ENCODE measurements at regions not wholly inside any gene's neighbourhood (a gene's known extent, or its start where the extent isn't known, plus 50 kb on each side); places are given as distances from the start of the nearest gene placed in this dataset.

DNA sequence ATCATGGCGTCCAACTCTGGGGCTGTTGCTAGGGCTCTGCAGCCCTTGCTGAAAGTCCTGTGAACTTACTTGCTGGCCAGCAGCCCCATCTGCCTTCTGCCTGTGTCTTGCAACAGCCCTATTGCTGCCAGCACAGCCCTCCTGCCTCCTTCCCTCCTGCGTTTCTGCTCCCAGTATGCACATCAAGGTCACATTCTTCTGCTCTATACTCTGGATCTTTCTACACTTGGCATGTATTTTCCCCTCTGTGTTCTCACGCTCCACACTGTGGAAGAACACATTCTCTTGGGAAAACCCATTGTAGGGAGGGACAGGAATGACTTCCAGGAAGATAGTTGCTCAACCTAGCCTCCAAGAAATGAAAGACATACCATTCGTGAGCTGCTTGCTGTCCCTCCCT lies 80.9 kb upstream of the PHACTR2 start:
- peak overlapping the region; percentile 23 for H3K27ac Mint-ChIP-seq (ENCODE audit: unreplicated experiment)
- H3K36me3 Mint-ChIP-seq (ENCODE audit: unreplicated experiment), result no peaks in the 10 kb centered on the region
- peaks cover 33% of the 10 kb centered on the region for H3K4me1 Mint-ChIP-seq (ENCODE audit: unreplicated experiment)
- no peaks in the 10 kb centered on the region for H3K27me3 Mint-ChIP-seq (ENCODE audit: unreplicated experiment)
- TF ChIP-seq, protein P1, sequence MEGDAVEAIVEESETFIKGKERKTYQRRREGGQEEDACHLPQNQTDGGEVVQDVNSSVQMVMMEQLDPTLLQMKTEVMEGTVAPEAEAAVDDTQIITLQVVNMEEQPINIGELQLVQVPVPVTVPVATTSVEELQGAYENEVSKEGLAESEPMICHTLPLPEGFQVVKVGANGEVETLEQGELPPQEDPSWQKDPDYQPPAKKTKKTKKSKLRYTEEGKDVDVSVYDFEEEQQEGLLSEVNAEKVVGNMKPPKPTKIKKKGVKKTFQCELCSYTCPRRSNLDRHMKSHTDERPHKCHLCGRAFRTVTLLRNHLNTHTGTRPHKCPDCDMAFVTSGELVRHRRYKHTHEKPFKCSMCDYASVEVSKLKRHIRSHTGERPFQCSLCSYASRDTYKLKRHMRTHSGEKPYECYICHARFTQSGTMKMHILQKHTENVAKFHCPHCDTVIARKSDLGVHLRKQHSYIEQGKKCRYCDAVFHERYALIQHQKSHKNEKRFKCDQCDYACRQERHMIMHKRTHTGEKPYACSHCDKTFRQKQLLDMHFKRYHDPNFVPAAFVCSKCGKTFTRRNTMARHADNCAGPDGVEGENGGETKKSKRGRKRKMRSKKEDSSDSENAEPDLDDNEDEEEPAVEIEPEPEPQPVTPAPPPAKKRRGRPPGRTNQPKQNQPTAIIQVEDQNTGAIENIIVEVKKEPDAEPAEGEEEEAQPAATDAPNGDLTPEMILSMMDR (IDR thresholded peaks at IDR 0.05), result no peak
- no peak for DNase-seq (ENCODE audit: extremely low spot score, unreplicated experiment)
- H3K4me3 Mint-ChIP-seq (ENCODE audit: unreplicated experiment), result no peak overlapping the region
- no peaks in the 10 kb centered on the region for H3K9me3 Mint-ChIP-seq (ENCODE audit: unreplicated experiment)

DNA sequence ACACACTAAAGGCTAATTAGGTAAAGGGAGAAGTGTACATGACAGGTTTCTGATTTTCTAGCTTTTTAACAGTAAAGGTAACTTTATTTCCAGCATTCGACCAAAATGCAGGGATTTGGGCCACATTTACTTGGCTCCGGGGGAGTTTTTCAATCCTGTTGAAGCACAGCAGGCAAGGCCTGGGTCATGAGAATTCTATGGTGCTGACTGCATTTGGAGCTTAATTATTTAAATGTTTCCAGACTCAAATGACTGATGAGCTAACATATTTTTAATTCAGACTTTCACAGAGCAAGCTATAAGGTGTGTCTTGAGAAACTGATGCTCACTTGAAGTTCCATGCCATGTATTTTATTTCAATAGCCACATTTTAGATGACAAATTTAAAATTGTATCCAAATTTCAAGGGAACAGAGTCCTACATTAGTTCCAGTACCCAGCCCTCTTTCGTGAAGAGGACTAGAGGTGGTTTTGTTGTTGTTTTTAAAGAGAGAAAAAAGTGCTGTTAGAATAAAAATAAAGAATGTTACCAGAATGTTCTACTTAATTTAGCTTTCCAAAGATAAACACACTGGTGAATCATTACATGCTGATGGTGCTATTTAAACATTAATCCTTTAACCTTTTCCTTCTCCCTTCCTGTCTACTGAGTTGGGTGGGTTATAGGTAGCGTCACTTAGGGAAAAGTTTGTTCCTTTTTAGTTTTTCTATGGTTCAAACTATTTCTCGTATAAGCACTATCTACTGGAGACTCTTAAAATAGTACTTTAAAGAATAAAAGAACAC lies 82.3 kb upstream of the PHACTR2 start:
- no peak for DNase-seq (ENCODE audit: extremely low spot score, unreplicated experiment)
- Mint-ChIP-seq H3K27ac (ENCODE audit: unreplicated experiment) (peak overlapping the region; percentile 39), H3K4me3 (ENCODE audit: unreplicated experiment) (no peak overlapping the region), H3K9me3 (ENCODE audit: unreplicated experiment) (no peaks in the 10 kb centered on the region), H3K36me3 (ENCODE audit: unreplicated experiment) (no peaks in the 10 kb centered on the region), H3K27me3 (ENCODE audit: unreplicated experiment) (no peaks in the 10 kb centered on the region), H3K4me1 (ENCODE audit: unreplicated experiment) (peaks cover 32% of the 10 kb centered on the region)
- TF ChIP-seq, protein P1 (IDR thresholded peaks at IDR 0.05), result no peak

DNA sequence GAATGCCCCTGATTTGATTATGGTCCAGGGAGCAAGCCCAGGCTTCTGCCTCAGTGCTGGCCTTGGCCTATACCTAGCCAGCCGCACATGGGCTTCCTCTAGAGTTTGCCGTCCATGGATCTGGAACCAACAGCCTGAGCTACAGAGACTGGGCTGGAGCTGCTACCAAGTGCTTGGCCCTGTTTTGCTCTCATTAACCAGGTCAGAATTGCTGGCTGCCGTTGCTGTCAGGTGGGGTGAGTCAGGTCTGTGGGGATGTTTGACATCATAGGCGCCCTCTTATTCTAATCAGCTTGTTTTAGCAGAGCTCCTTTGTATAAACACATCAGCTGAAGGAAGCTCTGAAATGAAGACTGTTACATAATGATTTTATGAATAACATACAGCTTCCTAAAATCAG lies 83.1 kb upstream of the PHACTR2 start:
- Mint-ChIP-seq H3K36me3 (ENCODE audit: unreplicated experiment) (no peaks in the 10 kb centered on the region), H3K4me3 (ENCODE audit: unreplicated experiment) (no peak overlapping the region), H3K9me3 (ENCODE audit: unreplicated experiment) (no peaks in the 10 kb centered on the region), H3K4me1 (ENCODE audit: unreplicated experiment) (peaks cover 37% of the 10 kb centered on the region), H3K27ac (ENCODE audit: unreplicated experiment) (peak overlapping the region; percentile 36), H3K27me3 (ENCODE audit: unreplicated experiment) (no peaks in the 10 kb centered on the region)
- TF ChIP-seq, protein P1 (IDR thresholded peaks at IDR 0.05), result no peak
- DNase-seq (ENCODE audit: extremely low spot score, unreplicated experiment), result no peak

DNA sequence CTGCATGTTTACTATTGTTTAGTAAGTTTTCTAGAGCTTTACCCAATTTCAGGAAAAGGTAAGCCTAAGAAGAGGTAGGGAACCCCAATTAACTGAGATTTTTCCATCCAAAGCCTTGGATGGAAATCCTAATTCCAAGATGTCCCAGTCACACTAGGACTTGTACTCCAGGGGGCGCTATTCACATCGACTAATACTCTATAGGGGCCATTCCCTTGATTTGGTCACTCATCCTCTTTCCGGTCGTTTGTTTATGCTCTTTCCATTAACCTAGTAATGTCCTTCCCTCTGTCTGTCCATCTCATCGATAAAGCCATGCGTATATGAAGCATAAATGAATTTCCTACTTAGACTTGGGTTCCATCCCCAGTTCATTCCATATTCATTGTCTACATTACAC lies 80.8 kb upstream of the FUCA2 start:
- no peak overlapping the region for H3K27ac Mint-ChIP-seq (ENCODE audit: unreplicated experiment)
- H3K27me3 Mint-ChIP-seq (ENCODE audit: unreplicated experiment), result no peaks in the 10 kb centered on the region
- no peak overlapping the region for H3K4me3 Mint-ChIP-seq (ENCODE audit: unreplicated experiment)
- H3K9me3 Mint-ChIP-seq (ENCODE audit: unreplicated experiment), result peaks cover 5% of the 10 kb centered on the region
- H3K36me3 Mint-ChIP-seq (ENCODE audit: unreplicated experiment), result no peaks in the 10 kb centered on the region
- H3K4me1 Mint-ChIP-seq (ENCODE audit: unreplicated experiment), result peaks cover 40% of the 10 kb centered on the region
- DNase-seq (ENCODE audit: extremely low spot score, unreplicated experiment), result no peak
- TF ChIP-seq, protein P1 (IDR thresholded peaks at IDR 0.05), result peak; percentile 32

DNA sequence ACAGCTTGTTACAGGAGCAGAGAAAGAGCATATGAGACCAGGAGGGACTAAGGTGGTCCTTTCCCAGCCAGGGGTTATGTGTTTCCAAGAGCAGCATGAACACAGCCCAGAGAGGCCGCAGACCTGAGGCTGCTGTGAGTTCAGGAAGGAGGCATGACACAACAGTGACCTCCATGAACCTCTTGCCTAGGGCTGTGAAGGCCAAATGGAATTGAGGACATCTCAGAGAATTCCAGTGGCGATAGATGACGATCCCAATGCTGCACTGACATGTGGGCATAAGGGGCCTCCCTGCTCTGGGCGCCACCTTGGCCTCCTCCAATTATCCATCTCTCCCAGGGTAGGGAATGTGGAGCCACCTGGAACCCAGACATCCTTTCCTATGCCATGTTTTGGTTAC lies 79.9 kb upstream of the FUCA2 start:
- H3K27me3 Mint-ChIP-seq (ENCODE audit: unreplicated experiment), result no peaks in the 10 kb centered on the region
- peaks cover 32% of the 10 kb centered on the region for H3K4me1 Mint-ChIP-seq (ENCODE audit: unreplicated experiment)
- H3K36me3 Mint-ChIP-seq (ENCODE audit: unreplicated experiment), result no peaks in the 10 kb centered on the region
- no peak overlapping the region for H3K4me3 Mint-ChIP-seq (ENCODE audit: unreplicated experiment)
- H3K27ac Mint-ChIP-seq (ENCODE audit: unreplicated experiment), result no peak overlapping the region
- H3K9me3 Mint-ChIP-seq (ENCODE audit: unreplicated experiment), result peaks cover 5% of the 10 kb centered on the region
- DNase-seq (ENCODE audit: extremely low spot score, unreplicated experiment), result no peak
- TF ChIP-seq, protein P1 (IDR thresholded peaks at IDR 0.05), result no peak
